Colonic mucosa (tissue), 4 donors: ENCODE measurements at regions not wholly inside any gene's neighbourhood (a gene's known extent, or its start where the extent isn't known, plus 50 kb on each side); places are given as distances from the start of the nearest gene placed in this dataset.

Experiments
- DNase-seq: peaks from one replicate; pipeline ENCODE4 v3.0.0-alpha.2; 2020
- H3K27ac ChIP-seq: fragments of 200-600 bp; one replicate; pipeline ENCODE4 v1.8.0; 2021
- H3K27me3 ChIP-seq: fragments of 200-600 bp; one replicate; pipeline ENCODE4 v1.8.0; 2021
- H3K36me3 ChIP-seq: fragments of 200-600 bp; one replicate; pipeline ENCODE4 v1.8.0; 2021
- H3K4me1 ChIP-seq: fragments of 200-600 bp; one replicate; pipeline ENCODE4 v1.8.0; 2021; ENCODE audit warnings: mild to moderate bottlenecking
- H3K4me3 ChIP-seq: fragments of 200-600 bp; one replicate; pipeline ENCODE4 v1.8.0; 2021
- H3K9ac ChIP-seq, 2 donors: one replicate each; pipeline ENCODE4 v1.7.0; 2013; ENCODE audit warnings: control low read depth in 2 of 2, low read depth in 2 of 2, low read length in 2 of 2
- H3K9me3 ChIP-seq: fragments of 200-600 bp; one replicate; pipeline ENCODE4 v1.8.0; 2021
- CTCF ChIP-seq: fragments of 200-600 bp; IDR thresholded peaks from one replicate; pipeline ENCODE4 v1.8.0; 2022; ENCODE audit warnings: antibody characterized with exemption, mild to moderate bottlenecking
- intact Hi-C: fragments of 100-400 bp; cut with DNase I; formaldehyde crosslinking; loops from one replicate; pipeline ENCODE4 v1.14.1; 2022
- donor health status: healthy.
- donor health status: DM: no; HTN: no; CAD: no.
- donor health status: DM: no; HTN: no; CAD: no.

- DNase-seq = no peak
- peak; percentile 65 for TF ChIP-seq CTCF
Observed at GRCh38 chr13:23960566-23961156, 63.4 kb upstream of the C1QTNF9B start.

GRCh38 chr13:23963184-23963931, 66.1 kb upstream of the C1QTNF9B start:
- no peaks in the 10 kb centered on the region for H3K36me3 ChIP-seq
- no peaks in the 10 kb centered on the region for H3K9me3 ChIP-seq
- H3K9ac ChIP-seq = no peak overlapping the region
- DNase-seq = no peak
- H3K4me1 ChIP-seq = peaks cover 5% of the 10 kb centered on the region
- intact Hi-C loops = no loop called here
- H3K4me3 ChIP-seq = no peak overlapping the region
- TF ChIP-seq CTCF = no peak
- H3K27me3 ChIP-seq = no peaks in the 10 kb centered on the region
- peak overlapping the region; percentile 11 for H3K27ac ChIP-seq

More at GRCh38 chr13:23960566-23961156, 63.4 kb upstream of the C1QTNF9B start:
- peaks cover 5% of the 10 kb centered on the region for H3K4me1 ChIP-seq
- no peaks in the 10 kb centered on the region for H3K9me3 ChIP-seq
- no peak overlapping the region for H3K4me3 ChIP-seq
- H3K9ac ChIP-seq = no peak overlapping the region
- H3K27me3 ChIP-seq = no peaks in the 10 kb centered on the region
- no peak overlapping the region for H3K27ac ChIP-seq
- intact Hi-C loops = loop anchor here (2.0 kb wide), 1 partner anchor 40 kb away; no protein-coding TSS in a partner anchor
- H3K36me3 ChIP-seq = no peaks in the 10 kb centered on the region

- Histone ChIP-seq H3K4me3 (no peak overlapping the region), H3K27me3 (no peaks in the 10 kb centered on the region), H3K27ac (peak overlapping the region; percentile 11), H3K4me1 (peaks cover 5% of the 10 kb centered on the region), H3K9ac (no peak overlapping the region), H3K9me3 (no peaks in the 10 kb centered on the region), H3K36me3 (no peaks in the 10 kb centered on the region)
- intact Hi-C loops = no loop called here
- no peak for DNase-seq
- no peak for TF ChIP-seq CTCF
Observed at GRCh38 chr13:23963947-23964346, 66.6 kb upstream of the C1QTNF9B start.

- intact Hi-C loops = no loop called here
- Histone ChIP-seq H3K9ac (no peak overlapping the region), H3K9me3 (no peaks in the 10 kb centered on the region), H3K27me3 (no peaks in the 10 kb centered on the region), H3K36me3 (no peaks in the 10 kb centered on the region), H3K27ac (no peak overlapping the region), H3K4me3 (no peak overlapping the region), H3K4me1 (peaks cover 5% of the 10 kb centered on the region)
- no peak for DNase-seq
- no peak for TF ChIP-seq CTCF
Observed at GRCh38 chr13:23965346-23965745, 68.0 kb upstream of the C1QTNF9B start.

GRCh38 chr13:23966221-23966690, 69.0 kb upstream of the C1QTNF9B start:
- Histone ChIP-seq H3K4me1 (peaks cover 5% of the 10 kb centered on the region), H3K27ac (peak overlapping the region; percentile 54), H3K4me3 (no peak overlapping the region), H3K9me3 (no peaks in the 10 kb centered on the region), H3K36me3 (no peaks in the 10 kb centered on the region), H3K9ac (peak overlapping the region in 1 of 2 donors; percentile 57), H3K27me3 (no peaks in the 10 kb centered on the region)
- no peak for DNase-seq
- intact Hi-C loops = no loop called here
- no peak for TF ChIP-seq CTCF
